ENCODE measurements at regions not wholly inside any gene's neighbourhood (a gene's known extent, or its start where the extent isn't known, plus 50 kb on each side); places are given as distances from the start of the nearest gene placed in this dataset.
"Not testable (repeated sequence)": the region's sequence is repeated elsewhere in the genome, so short reads cannot be mapped to it uniquely, and the experiment has no call there.

DNA sequence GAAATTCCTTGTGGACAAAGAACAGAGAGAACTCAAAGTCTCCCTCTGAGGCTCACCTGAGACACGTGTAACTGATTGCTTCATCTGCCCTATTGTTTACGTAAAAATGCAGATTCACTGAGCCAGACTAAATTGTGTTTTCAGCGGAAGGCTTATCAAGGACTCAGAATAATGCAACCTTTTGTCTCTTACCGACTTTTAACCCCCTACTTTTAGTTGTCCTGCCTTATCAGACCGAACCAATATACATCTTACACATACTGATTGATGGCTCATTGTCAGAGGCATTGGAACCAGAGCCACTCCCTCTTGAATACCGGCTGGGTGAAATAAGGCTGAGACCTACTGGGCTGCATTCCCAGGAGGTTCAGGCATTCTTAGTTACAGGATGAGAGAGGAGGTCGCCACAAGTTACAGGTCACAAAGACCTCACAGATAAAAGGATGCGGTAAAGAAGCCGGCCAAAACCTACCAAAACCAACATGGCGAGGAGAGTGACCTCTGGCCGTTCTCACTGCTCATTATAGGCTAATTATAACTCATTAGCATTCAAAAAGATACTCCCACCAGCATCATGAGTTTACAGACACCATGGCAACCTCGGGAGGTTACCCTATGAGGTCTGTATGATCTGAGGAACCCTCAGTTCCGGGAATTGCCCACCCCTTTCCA is 95.5 kb upstream of the ZNF184 start:
- DNase-seq = no peak

DNA sequence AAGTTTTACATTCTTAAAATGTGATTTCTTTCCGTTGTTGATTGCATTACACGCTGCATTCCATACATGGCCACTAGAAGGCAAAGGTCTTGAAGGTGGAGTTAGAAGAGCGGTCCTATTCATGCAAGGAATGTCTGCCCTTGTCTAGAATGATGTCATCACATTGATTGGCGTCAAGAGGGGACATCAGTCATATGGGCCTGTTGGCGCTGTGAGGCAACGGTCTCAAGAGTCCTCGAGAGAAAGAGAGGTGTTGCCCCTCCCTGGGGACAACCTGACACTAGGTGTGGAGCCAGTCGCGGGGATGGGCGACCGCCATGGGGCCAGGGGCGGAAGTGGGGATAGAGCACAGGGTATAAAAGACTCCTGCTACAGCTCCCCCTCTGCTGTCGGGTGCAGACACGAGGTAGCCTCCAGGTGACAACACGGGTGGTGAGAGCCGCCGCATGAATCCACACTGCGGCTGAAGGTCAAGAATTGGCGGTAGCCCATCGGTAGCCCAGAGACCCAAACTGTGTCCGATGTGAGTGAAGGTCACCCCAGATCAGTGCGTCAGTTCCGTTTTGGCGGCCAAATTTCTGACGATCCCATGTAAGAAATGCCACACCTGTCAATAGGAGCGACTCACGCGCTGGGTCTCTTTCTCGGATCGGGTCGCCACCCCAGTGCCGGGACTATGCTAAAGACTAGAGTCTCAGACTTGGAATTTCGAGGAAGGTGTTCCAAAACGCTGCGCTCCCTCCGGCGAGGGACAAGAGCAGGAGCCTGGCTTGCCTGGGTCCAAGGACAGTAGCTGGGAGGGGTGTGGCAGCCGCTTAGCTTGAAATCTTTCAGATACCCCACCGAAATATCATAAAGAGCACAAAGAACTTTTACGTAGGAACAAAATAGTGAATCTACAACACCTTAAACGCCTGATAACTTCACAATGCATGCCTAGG is 93.2 kb upstream of the ZNF184 start:
- no peak for DNase-seq

DNA sequence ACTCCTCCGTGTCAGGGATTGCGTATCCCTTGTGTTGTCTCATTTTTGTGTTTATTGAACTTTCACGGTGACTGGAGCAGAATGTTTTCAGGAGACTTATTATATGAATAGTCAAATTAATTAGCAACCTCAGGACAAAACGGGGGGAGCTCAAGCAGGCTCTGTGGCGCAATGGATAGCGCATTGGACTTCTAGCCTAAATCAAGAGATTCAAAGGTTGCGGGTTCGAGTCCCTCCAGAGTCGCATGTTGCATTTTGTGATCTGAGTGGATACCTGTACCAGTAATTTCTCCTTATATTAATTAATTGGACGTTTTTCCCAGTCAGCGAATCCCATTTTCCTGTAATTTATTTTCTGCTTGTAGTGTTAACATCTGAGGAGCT is 89.1 kb upstream of the ZNF184 start:
- DNase-seq = no peak

DNA sequence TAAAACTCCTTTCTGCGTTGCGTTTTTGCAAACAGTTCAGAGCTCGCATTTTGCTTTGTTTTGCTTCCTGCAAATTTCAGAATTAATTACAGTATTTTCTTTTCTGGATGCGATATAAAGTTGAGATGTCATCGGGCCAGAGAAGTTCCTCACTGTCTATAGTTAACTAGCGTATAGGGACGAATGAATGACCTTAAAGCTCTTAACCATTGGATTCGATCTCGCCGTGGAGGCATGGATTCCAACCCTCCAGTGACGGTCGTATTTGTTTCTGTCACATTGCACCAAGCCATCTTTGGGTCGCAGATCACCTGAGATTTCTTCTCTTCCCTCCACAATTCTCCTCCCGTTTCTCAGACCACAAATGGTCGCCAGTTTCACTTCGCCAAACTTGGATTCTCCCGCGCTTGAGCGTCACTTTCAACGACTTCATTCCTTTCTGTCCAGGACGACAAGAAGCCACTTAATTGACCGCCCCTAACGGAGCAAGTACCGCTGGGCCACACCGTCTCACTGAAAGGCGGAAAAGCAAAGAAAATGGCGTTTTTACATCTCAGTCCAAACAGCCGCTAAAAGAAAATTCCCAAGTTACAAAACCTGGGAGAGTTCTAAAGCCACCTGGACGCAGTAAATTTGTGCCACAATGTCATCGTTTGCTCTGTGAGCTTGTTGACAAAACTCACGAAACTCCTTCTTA is 85.3 kb upstream of the ZNF184 start:
- DNase-seq = no peak

DNA sequence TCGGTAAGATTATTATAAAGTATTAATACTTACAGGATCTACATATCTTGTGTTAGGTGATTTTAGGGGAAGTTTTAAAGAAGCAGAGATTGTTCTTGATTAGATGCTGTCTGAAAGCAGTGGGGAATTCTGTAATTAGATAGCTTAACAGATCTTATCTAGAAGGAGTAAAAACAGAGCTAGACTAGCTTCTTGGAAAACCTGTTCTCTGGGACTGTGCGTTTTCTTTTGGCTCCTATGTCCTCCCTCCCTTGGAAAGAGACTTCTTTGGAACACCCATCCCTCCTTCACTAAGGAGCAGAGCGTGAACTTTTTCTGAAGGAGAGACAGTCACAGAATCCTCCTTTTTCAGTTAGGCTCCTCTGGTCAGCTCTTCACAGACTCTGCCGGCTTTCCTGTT is 83.5 kb upstream of the ZNF184 start:
- DNase-seq = no peak

DNA sequence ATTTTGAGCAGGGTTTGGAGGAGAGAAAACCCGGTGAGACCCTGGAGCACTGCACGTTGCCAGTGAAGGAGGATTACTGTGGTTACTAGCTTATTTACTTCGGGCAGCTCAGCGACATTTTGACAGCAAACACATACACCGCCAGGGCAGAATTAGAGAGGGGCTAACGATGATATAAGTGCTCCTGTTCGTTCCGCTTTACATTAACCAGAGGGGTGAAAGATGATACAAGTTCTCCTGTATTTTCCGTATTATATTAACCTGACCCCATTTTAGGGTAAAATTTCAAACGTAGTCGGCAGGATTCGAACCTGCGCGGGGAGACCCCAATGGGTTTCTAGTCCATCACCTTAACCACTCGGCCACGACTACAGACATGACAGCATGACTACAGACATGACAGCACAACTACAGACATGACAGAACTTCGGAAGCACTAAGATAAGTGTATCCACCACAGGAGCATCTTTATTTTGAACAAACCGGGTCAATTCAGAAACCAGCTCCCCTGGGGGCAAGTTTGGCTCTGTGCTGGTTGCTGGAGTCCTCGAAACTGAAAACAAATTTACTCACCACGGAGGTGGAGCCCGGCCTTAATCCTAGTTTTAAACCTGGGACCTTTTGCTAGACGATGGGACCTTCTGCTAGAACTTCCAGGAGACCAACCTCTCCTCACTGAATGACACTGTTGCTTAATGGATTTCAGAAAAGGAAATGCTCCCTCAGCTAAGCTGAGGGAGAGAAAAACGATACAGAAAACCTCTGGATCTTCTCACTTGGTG is 80.4 kb upstream of the ZNF184 start:
- DNase-seq = no peak

DNA sequence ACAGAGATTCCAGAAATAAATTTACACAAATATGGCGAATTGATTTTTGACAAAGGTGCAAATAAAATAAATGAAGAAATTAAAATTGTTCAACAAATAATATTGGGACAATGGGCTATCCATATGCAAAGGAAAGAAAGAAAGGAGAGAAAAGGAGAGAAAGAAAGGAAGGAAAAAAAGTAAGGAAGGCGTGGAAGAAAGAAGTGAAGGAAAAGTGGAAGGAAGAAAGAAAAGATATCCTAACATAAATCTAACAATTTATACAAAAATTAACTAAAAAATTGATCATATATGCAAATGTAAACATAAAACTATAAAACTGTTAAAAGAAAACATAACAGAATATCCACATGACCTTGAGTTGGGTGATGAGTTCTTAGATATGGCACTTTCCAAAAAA is 78.7 kb upstream of the ZNF184 start:
- no peak for DNase-seq

DNA sequence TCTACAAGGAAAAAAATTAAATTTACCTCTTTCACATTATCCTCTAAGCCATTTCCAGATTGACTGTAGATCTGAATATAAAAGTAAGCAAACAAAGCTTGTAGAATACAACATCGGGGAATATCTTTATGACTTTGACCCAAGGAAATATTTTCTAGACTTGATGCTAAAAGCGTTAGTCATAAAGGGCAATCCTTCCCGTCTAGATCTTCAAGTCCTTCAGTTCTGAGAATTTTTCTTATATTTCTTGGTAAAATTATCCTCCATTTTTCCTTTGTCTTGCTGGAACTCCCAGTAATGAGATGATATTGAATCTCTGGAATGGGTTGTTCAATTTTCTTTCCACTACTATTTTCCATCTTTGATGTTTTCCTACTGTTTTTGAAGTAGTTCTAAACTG is 77.8 kb upstream of the ZNF184 start:
- no peak for DNase-seq

DNA sequence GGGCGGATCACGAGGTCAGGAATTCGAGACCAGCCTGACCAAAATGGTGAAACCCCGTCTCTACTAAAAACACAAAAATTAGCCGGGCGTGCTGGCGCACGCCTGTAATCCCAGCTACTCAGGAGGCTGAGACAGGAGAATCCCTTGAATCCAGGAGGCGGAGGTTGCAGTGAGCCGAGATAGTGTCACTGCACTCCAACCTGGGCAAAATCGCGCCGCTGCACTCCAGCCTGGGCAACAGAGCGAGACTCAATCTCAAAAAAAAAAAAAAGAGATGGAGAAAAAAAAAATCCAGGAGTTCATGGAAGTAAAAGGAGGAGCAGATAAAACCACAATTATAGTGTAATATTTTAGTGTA is 76.3 kb upstream of the ZNF184 start:
- DNase-seq = not testable (repeated sequence)

DNA sequence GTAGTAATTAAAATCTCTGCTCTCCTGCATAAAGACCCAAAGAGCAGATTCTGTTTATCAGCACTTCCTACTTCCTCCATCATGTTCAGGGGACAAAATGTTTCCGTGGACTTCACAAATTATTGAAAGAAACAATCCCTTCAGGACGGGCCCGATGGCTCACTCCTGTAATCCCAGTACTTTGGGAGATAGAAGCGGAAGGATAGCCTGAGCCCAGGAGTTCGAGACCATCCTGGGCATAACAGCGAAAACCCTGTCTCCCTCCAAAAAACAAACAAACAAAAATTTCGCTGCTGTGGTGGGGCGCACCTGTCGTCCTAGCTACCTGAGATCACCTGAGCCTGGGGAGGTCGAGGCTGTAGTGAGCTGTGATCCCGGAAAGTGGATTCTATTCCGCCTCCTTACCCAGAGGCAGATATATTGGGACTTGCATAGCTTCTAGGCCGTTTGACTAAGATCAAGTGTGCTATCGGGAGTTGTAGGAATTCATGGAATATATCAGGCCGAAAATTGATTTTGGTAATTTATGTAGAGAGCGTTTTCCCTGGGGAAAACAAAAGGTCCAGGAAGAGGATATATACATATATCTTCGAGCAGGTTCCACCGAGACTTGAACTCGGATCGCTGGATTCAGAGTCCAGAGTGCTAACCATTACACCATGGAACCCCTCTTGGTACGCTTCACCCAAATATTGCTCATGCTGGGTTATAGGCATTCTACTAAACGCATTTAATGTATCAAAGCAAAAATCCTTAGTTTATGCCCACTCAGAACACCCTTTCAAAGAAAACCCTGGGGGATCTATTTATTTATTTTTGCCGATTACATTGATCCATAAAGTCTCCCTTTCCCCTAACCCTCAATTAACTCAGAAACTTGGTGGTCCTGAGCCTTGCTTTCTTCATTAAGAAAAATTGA is 74.5 kb upstream of the ZNF184 start:
- DNase-seq = no peak

DNA sequence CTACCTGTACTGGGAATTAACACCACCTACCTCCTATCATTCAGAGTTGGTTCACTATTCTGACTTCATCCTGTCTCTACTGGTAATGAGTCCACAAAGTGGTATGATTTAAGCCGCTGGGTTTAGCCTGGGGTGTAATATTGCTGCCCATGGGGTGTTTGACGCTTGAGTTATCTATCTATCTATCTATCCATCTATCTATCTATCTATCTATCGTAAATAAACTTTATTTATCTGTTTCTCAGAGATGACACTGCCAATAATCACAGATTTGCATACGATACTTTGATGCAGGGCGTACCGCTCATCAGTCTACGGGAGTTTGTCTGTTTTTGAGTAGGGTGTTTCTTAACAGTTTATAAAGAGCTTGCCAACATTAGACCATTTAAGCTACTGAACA is 73.6 kb upstream of the ZNF184 start:
- DNase-seq = no peak

DNA sequence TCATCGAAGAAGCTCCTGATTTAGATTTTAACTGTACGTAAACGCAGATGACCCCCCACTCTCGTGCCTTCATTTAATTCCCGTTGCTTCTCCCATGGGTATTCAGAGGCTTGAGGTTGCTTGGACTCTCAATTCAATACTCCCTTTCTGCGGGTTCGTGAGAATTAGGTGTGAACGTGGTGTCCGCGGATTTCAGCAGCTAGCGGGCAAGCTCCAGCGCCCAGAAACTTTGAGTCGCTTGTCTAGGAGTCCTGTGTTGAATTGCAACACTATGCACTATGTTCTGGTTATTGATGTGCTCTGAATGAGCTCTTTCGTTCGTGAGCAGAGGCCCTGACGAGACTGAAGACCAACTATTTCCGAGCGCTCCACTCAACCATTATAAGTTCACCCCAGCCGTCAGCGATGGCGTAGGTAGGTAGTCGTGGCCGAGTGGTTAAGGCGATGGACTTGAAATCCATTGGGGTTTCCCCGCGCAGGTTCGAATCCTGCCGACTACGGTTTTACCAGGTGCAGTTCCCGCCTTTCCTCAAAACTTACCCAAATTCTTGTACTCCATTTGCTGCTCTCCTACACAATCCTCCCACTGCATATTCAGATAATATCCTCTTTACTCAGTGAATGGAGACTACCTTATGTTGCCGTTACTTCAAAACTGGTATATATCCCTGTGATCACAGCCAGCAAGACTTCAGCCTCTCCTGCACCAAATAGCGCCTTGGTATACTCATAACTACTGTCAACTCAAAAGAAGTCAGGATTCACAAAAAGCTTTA is 72.6 kb upstream of the ZNF184 start:
- no peak for DNase-seq

DNA sequence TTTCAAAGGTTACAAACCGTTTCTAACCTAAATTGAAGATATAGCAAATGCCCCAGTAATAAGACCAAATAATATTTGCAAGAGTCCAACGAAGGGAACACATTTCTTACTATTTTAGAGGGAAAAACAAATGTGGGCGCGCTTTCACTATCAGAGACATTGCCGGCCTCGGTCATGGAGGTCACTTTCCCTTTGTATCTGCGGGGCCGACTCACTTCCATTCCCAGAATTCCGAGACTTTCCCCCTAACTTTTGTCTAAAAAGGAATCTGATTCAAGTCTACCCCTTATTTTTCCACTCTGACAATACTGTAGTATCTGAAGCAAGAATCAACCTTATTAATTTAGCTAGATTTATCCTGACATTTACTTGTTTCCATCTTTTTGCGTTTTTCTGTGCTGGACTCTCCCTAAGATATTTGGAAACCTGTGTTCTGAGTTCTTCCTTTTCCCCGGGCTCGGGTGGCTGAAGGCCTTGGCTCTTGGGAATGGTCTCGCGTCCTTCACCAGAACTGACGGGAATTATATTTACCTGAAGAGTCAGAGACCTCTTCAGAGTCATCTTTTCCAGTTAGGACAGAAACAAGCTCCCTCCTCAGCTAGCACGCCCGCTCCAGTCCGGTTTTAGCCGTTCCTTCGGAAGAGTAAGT is 71.8 kb upstream of the ZNF184 start:
- DNase-seq = no peak

DNA sequence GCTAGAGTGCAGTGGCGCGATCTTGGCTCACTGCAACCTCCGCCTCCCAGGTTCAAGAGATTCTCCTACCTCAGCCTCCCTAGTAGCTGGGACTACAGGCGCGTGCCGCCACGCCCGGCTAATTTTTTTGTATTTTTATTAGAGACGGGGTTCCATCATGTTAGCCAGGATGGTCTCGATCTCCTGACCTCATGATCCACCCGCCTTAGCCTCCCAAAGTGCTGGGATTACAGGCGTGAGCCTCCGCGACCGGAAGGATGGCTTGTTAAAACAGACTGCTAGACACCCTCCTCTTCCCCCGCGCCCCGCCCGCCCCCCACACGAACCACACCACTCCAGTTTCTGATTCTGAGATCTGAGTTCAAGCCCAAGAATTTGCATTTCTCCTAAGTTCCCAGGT is 71.2 kb upstream of the ZNF184 start:
- not testable (repeated sequence) for DNase-seq

DNA sequence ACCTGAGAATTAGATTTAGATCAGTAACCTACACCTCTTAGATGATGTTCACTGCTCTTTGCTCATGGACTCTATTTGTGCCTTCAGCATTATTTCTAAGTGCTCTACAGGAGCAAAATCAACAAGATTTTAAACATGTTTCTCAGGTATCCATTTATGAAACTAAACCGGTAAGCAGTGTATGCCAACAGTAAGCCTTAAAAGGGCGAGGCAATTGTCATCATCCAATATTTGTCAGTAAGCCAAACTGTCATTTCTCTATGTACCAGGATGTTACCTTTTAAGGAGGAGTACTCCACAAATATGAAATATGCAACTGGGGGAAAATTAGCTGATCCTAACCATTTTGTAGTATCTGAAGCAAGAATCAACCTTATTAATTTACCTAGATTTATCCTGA is 69.6 kb upstream of the ZNF184 start:
- DNase-seq = no peak

DNA sequence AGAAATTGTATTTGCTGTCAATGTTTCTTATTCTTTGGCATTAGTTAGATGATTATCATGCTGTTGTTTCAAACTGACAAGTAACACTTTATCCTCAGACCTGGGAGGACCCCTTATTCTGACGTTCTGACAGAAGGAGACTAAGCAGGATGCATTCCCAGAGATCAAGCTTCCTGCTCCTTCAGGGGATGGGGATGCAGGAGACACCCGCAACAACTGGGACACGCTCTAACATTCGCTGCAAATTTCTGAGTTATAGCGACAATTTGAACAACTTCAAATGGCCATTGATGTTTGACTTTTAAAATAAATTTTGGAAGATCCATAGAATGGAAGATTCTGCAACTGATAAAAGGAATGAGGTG is 69.0 kb upstream of the ZNF184 start:
- DNase-seq = no peak

DNA sequence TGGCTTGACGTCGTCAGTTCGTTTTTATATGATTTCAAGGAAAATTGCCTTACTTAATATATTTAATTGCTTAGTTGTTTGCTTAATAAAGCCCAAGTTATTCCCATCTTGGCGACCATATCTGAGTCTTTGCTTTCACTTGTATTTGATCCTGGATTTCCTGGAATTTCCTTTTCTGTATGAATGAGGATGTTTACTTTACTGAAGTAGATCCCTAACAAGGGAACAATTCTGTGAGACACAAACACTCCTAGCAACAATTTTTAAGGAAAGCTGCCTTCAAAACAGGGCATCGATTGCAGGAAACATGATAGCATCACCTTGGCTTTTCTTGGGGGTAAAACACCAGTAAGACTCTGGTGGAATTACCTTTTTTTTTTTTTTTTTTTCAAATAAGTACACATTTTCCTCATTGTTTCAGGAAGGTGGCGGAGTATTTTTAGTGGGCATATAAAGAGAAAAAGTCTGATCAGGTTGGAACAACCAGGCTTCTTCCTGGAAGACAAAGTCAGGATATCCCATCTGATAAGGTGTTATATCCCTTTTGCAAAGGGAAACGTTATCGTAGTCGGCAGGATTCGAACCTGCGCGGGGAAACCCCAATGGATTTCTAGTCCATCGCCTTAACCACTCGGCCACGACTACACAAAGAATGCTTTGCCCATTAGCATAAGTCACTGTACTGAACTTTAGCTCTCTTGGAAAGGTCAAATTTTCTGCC is 68.5 kb upstream of the ZNF184 start:
- DNase-seq = no peak

DNA sequence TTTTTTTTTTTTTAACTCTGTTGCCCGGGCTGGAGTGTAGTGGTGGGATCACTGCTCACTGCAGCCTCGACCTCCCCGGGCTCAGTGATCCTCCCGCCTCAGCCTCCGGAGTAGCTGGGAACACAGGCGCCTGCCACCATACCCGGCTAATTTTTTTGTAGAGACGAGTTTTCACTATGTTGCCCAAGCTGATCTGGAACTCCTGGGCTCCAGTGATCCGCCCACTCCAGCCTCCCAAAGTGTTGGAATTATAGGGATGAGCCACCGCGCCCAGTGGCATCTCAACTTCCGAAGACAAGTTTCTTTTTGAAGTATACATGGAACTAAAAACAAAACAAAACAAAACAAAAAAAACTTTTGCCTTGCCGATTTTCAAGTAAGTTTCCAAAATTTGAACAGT is 66.6 kb upstream of the ZNF184 start:
- DNase-seq = no peak

DNA sequence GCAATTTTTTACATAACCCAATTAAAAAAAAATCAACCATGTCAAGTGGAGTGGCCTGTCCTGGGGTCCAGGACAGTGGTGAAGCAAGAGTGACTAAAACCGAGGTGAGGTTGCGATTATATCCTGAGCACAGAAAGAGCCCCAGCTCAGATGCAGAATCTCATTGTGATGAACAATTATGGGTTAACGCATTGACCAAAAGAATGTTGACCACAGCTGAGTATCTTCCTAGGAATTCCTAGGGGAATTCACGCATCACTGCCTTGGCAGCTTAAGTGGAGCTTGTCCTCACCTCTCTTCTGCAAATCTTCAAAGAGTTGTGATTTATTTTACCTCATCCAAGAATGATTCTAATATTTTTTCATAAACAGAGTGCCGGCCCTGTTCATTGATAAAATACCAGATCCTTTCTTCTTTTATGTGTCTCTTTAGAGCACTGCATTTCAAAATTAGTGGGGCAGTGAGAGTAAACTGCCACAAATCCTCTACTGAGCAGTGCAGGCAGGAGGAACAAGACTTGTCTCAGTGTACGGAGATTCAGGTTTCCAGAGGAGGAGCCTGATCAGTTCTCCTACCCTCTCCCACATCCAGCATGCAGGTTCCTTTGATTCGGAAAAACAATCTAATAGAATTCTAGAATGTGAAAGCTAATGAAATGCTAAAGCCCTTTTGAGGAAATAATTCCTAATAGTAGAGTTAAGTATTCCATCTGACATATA is 60.1 kb upstream of the ZNF184 start:
- DNase-seq = no peak

Data from GDM1 (cell line).